NCI-H748 (cell line): ENCODE measurements at regions not wholly inside any gene's neighbourhood (a gene's known extent, or its start where the extent isn't known, plus 50 kb on each side); places are given as distances from the start of the nearest gene placed in this dataset.
A peak's percentile ranks its signal among the peaks of the same experiment; 100 is the strongest.

Source experiments
- DNase-seq: peaks from one replicate; lab custom pipeline; 2025; ENCODE audit not compliant: unreplicated experiment; lab: John Stamatoyannopoulos, UW

DNA sequence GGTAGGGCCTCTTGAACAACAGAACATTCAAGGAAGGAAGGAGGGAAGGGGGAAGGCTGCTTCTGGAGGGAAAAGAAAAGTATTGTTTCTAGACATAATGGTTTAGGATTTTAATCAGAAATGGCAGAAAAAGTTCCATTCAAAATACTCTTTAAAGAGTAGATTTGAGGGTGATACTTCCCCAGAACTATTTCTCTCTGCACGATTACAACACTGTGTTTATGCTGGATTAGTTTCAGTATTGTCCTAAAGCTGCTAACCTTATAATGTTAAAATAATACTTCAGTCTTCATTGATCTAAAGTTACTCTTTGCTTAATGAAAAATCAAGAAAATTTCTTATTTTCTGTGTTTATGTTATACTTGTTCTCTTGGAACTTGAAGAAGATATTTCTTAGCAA, 1026.3 kb upstream of the PABPC4L start:
- no peak for DNase-seq

- no peak for DNase-seq
These were observed 1024.0 kb upstream of the PABPC4L start for GRCh38 chr4:135225551-135225950.

DNA sequence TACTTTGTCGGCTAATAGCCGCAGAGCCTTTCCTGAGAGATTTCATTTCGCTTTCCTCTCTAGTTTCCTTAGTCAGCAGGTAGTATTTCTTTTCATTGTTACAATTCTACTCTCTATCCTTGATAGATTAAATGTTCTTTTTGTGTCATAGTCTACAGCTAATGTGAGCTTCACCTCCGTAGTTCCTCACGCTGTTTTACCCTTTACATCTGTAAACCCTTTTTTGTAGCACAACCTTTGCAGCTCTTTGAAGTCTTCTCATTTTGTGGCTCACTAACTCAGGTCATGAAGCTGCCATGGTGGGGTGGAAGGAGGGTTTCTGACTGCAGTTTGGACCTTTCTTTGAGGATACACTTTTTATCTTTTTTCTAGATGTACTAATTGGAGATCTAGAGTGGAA, 1008.8 kb upstream of the PABPC4L start:
- no peak for DNase-seq

- DNase-seq, result no peak
These were observed 1005.9 kb upstream of the PABPC4L start for GRCh38 chr4:135207531-135207930.

- no peak for DNase-seq
These were observed 1002.7 kb upstream of the PABPC4L start for GRCh38 chr4:135204311-135204710.

GRCh38 chr4:135201081-135201480, 999.5 kb upstream of the PABPC4L start:
- DNase-seq, result no peak

DNA sequence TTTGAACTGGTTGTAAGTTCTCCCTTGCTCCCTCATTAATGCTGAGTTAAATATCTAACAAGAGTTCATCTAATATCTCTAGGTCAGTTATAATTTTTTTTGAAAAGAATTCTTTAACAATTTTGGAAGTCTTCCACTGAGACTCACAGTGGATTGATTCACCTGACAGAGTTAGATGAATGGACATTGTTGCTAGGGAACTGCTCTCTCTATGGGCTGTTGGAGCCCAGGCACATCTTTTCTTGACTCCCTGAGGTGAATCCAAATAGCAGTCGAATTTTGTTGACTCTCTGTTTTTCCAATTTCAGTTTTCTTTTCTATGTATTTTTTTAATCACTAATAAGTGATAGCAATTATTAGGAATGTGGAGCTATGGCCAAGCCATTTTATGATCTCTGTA, 996.1 kb upstream of the PABPC4L start:
- DNase-seq, result peak; percentile 6

DNA sequence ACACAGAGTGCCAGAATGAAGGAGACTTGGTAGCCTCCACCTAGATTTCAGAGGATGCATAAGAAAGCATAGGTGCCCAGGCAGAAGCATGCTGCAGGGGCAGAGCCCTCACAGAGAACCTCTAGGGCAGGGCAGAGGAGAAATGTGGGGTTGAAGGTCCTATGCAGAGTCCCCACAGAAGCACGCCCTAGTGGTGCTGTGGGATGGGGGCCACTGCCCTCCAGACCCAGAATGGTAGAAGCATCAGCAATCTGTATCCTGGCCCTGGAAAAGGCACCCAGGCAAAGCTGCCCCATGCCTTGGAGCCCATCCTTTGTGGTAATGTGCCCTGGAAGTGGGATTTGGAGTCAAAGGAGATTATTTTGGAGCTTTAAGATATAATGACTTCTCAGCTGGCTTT, 992.9 kb upstream of the PABPC4L start:
- no peak for DNase-seq

GRCh38 chr4:135192751-135193535, 991.4 kb upstream of the PABPC4L start:
- no peak for DNase-seq

- no peak for DNase-seq
These were observed 990.0 kb upstream of the PABPC4L start for GRCh38 chr4:135191596-135191995.

- no peak for DNase-seq
These were observed 984.4 kb upstream of the PABPC4L start for GRCh38 chr4:135186002-135186401.

DNA sequence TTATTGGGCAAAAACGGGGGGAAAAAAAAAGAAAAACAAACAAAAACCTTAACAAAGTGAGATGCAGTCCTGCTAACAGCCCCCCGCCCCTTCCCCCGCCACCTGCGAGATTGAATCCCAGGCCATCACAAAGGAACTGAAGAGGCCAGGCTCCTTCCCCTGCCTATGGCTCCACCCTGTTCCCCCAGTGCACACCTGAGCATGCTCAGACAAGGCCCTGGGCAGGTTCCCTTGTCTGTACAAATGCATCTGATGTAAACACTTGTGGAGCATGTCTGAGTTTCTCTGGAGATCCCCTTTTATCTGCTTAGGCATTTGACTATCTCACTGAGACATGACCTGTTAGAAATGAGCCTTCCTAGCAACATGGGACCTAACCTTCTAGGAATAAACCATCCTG, 983.7 kb upstream of the PABPC4L start:
- DNase-seq, result no peak

DNA sequence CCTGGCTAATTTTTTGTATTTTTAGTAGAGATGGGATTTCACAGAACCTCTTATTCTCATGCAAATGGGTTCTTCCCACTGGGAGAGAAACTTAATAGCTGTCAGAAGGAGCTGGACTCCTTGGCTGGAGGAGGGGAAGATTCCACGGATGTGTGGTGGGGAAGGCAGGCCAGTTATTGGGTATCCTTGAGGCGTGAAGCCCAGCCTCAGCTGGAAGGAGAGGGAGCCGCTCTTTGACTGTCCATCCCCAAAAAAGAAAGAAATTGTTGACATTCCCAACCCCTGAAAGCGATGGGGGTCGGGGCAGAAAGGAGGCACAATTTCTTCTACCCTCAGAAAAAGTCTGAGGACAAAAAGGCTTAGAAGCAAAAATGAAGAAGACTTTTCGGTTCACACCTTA, 983.1 kb upstream of the PABPC4L start:
- DNase-seq, result no peak

GRCh38 chr4:135177321-135177720, 975.7 kb upstream of the PABPC4L start:
- DNase-seq, result no peak

GRCh38 chr4:135166661-135167060, 965.1 kb upstream of the PABPC4L start:
- DNase-seq, result no peak

- no peak for DNase-seq
These were observed 963.0 kb upstream of the PABPC4L start for GRCh38 chr4:135164601-135165000.

GRCh38 chr4:135144498-135144897, 942.9 kb upstream of the PABPC4L start:
- DNase-seq, result no peak

DNA sequence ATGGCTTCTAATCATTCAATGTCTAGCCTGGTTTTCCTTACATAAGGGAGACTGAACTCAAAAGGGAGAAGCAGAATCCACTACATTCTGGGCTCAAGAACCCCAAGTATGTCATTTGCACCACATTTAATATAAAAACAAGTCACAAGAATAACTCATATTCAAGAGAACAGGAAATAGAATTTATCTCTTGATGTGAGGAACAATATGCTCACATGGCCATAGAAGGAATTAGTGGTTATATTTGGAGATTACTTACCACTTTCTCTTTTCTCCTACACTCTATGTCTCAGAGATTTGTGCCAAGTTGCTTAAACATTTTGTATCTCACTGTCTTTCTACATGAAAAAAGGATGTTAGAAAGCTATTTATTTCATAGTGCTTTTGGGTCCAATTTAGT, 922.6 kb upstream of the PABPC4L start:
- DNase-seq, result no peak

DNA sequence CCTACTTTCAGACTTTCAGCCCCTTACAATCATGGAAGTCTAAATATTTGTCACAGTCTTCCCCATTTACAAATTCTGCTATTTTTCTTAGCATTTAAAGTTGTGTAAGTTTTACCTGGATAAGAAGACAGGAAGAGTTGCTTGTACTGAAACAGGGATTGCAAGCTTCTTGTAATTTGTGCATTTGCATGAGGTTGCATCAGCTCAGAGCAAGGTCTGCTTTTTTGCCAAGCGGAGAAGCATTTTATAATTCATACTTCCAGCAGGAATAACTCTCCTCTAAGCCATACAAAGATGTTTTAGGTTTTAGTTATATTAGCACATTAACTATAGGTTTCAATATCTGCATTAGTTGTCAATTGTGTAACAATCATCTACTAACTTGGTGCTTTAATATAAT, 922.0 kb upstream of the PABPC4L start:
- DNase-seq, result no peak

GRCh38 chr4:135122457-135122856, 920.9 kb upstream of the PABPC4L start:
- peak; percentile 66 for DNase-seq

GRCh38 chr4:135120195-135120594, 918.6 kb upstream of the PABPC4L start:
- peak; percentile 25 for DNase-seq

DNA sequence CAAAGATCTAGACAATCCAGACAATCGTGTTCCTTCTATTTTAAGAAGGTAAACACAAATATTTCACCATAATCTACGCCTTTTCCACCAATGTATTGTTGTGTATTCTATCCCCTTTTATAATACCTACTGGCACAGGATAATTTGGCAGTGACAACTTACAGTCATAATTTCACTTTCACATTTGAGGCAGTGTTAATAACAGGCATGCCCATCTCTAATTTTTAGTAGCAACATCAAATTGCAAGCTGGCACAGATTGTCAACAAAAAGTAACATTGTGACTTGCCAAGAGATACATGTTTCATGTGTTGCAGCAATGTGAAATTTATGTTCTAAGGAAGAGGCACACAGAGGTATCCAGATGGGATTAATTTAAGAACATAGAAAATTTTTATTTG, 912.5 kb upstream of the PABPC4L start:
- no peak for DNase-seq

- no peak for DNase-seq
These were observed 896.5 kb upstream of the PABPC4L start for GRCh38 chr4:135098061-135098460.
